ENCODE measurements at regions not wholly inside any gene's neighbourhood (a gene's known extent, or its start where the extent isn't known, plus 50 kb on each side); places are given as distances from the start of the nearest gene placed in this dataset.

- TF ChIP-seq POLR2AphosphoS5 (IDR thresholded peaks at IDR 0.05) (no peak), CTCF (IDR thresholded peaks at IDR 0.05) (no peak), EP300 (IDR thresholded peaks at IDR 0.05) (no peak)
These were observed 374.1 kb upstream of the CITED2 start for GRCh38 chr6:139748353-139749146.
